OCI-LY7 (cell line): ENCODE measurements at regions not wholly inside any gene's neighbourhood (a gene's known extent, or its start where the extent isn't known, plus 50 kb on each side); places are given as distances from the start of the nearest gene placed in this dataset.

Experiments
- BruUV-seq: library from RNA; stranded (reverse); fragments of 400-500 nt; replicated peaks from 2 replicates; lab custom pipeline; 2021; lab: Mats Ljungman, UMichigan
- CTCF ChIA-PET: fragments of 300-600 bp; sonication (Branson Sonifier 250); formaldehyde crosslinking; loops from one replicate; lab custom pipeline; 2022; ENCODE audit warnings: antibody characterized with exemption; ENCODE audit not compliant: unreplicated experiment; lab: Charles Lee
- POLR2A ChIA-PET: fragments of 300-600 bp; sonication (Branson Sonifier 250); formaldehyde crosslinking; loops from one replicate; lab custom pipeline; 2022; ENCODE audit warnings: antibody characterized with exemption; lab: Charles Lee
- DNase-seq: peaks from one replicate; pipeline ENCODE4 v3.0.0-alpha.2; 2015; ENCODE audit warnings: low spot score
- H2AFZ ChIP-seq: fragments of 200-600 bp; sonication (generic), shearing (Covaris generic); 2 replicates; pipeline ENCODE4 v1.6.1; 2014; ENCODE audit warnings: mild to moderate bottlenecking, antibody characterized with exemption, low read length, moderate library complexity
- H3K27ac ChIP-seq: fragments of 200-600 bp; sonication (generic); 2 replicates; pipeline ENCODE4 v1.5.1; 2014; ENCODE audit warnings: mixed run types, low read depth, mild to moderate bottlenecking, moderate library complexity, low read length, inconsistent platforms; ENCODE audit not compliant: poor library complexity, severe bottlenecking
- H3K36me3 ChIP-seq: fragments of 200-600 bp; sonication (generic); 2 replicates; pipeline ENCODE4 v1.6.1; 2014; ENCODE audit warnings: mild to moderate bottlenecking, antibody characterized with exemption, low read length, moderate library complexity, mixed read lengths; ENCODE audit not compliant: insufficient read depth
- H3K4me1 ChIP-seq: fragments of 200-600 bp; sonication (generic); 2 replicates; pipeline ENCODE4 v1.5.1; 2014; ENCODE audit warnings: mild to moderate bottlenecking, low read length; ENCODE audit not compliant: insufficient read depth, poor library complexity, severe bottlenecking
- H3K4me2 ChIP-seq: fragments of 200-600 bp; sonication (generic); 2 replicates; pipeline ENCODE4 v1.6.1; 2014; ENCODE audit warnings: mild to moderate bottlenecking, low read length
- H3K4me3 ChIP-seq: fragments of 200-600 bp; sonication (generic); 2 replicates; pipeline ENCODE4 v1.5.1; 2014; ENCODE audit warnings: mild to moderate bottlenecking, low read depth, low read length; ENCODE audit not compliant: poor library complexity, severe bottlenecking
- H3K79me2 ChIP-seq: fragments of 200-600 bp; sonication (generic); 2 replicates; pipeline ENCODE4 v1.6.1; 2016; ENCODE audit warnings: low read depth, mild to moderate bottlenecking, low read length, moderate library complexity, mixed read lengths; ENCODE audit not compliant: insufficient read depth
- H3K9me2 ChIP-seq: fragments of 200-600 bp; sonication (generic); 2 replicates; pipeline ENCODE4 v1.6.1; 2016; ENCODE audit warnings: mild to moderate bottlenecking, low read length, mixed read lengths; ENCODE audit not compliant: insufficient read depth
- H3K9me3 ChIP-seq: fragments of 200-600 bp; sonication (generic); 2 replicates; pipeline ENCODE4 v1.6.1; 2014; ENCODE audit warnings: mild to moderate bottlenecking, mixed run types, low read length, mixed read lengths
- H4K20me1 ChIP-seq: fragments of 200-600 bp; sonication (generic); 2 replicates; pipeline ENCODE4 v1.6.1; 2014; ENCODE audit warnings: mild to moderate bottlenecking, antibody characterized with exemption, low read length, moderate library complexity, mixed read lengths; ENCODE audit not compliant: insufficient read depth
- CTCF ChIP-seq: fragments of 200-600 bp; sonication (generic); conservative IDR thresholded peaks from 2 replicates; pipeline ENCODE4 v1.5.1; 2014; ENCODE audit warnings: mild to moderate bottlenecking, antibody characterized with exemption, low read length, moderate library complexity, mixed read lengths
- EZH2phosphoT487 ChIP-seq: fragments of 200-600 bp; sonication (generic); IDR thresholded peaks from 2 replicates; pipeline ENCODE4 v1.6.1; 2018; ENCODE audit warnings: low read depth, borderline replicate concordance, mild to moderate bottlenecking, mixed run types, antibody characterized with exemption, low read length, moderate library complexity, mixed read lengths
- intact Hi-C: fragments of 100-400 bp; cut with micrococcal nuclease; formaldehyde crosslinking; loops from one replicate; pipeline ENCODE4 v1.10.0; 2022; ENCODE audit not compliant: unreplicated experiment

GRCh38 chr4:23533859-23534258 lies 356.0 kb downstream of the PPARGC1A start:
- no peaks in the 10 kb centered on the region for H3K4me1 ChIP-seq
- H2AFZ ChIP-seq = no peak overlapping the region
- TF ChIP-seq EZH2phosphoT487 = no peak
- POLR2A ChIA-PET = no interaction called here
- BruUV-seq = no TSS peak
- no peak overlapping the region for H3K4me2 ChIP-seq
- no peaks in the 10 kb centered on the region for H3K79me2 ChIP-seq
- DNase-seq = no peak
- no peaks in the 10 kb centered on the region for H3K36me3 ChIP-seq
- no peak overlapping the region for H3K27ac ChIP-seq
- no peaks in the 10 kb centered on the region for H3K9me3 ChIP-seq
- no peak overlapping the region for H3K4me3 ChIP-seq
- H3K9me2 ChIP-seq = no peaks in the 10 kb centered on the region
- no peaks in the 10 kb centered on the region for H4K20me1 ChIP-seq
- intact Hi-C loops = no loop called here
- CTCF ChIA-PET = no interaction called here

- Histone ChIP-seq H3K4me2 (no peak overlapping the region), H3K9me2 (no peaks in the 10 kb centered on the region), H2AFZ (no peak overlapping the region), H3K79me2 (no peaks in the 10 kb centered on the region), H3K36me3 (no peaks in the 10 kb centered on the region), H3K4me1 (no peaks in the 10 kb centered on the region), H3K9me3 (no peaks in the 10 kb centered on the region), H4K20me1 (no peaks in the 10 kb centered on the region), H3K27ac (no peak overlapping the region), H3K4me3 (no peak overlapping the region)
- TF ChIP-seq CTCF (no peak), EZH2phosphoT487 (no peak)
- no TSS peak for BruUV-seq
- DNase-seq = no peak
- intact Hi-C loops = no loop called here
- ChIA-PET POLR2A (interaction anchor here (0.6 to 0.7 kb wide), 2 partner anchors 242 to 599 kb away, joined by 3 to 6 read pairs; no protein-coding TSS in a partner anchor), CTCF (no interaction called here)
Observed at GRCh38 chr4:23516716-23517115, 373.1 kb downstream of the PPARGC1A start.

GRCh38 chr4:23504083-23504482 lies 385.8 kb downstream of the PPARGC1A start:
- no TSS peak for BruUV-seq
- Histone ChIP-seq H4K20me1 (no peaks in the 10 kb centered on the region), H2AFZ (no peak overlapping the region), H3K9me2 (no peaks in the 10 kb centered on the region), H3K4me2 (no peak overlapping the region), H3K36me3 (no peaks in the 10 kb centered on the region), H3K27ac (no peak overlapping the region), H3K79me2 (no peaks in the 10 kb centered on the region), H3K4me3 (no peak overlapping the region), H3K4me1 (no peaks in the 10 kb centered on the region), H3K9me3 (no peaks in the 10 kb centered on the region)
- TF ChIP-seq EZH2phosphoT487 (no peak), CTCF (no peak)
- intact Hi-C loops = no loop called here
- ChIA-PET POLR2A (interaction anchor here (0.6 kb wide), 1 partner anchor 563 kb away, joined by 3 read pairs; no protein-coding TSS in a partner anchor), CTCF (no interaction called here)
- no peak for DNase-seq
